Liver (tissue), 3 donors: ENCODE measurements at regions not wholly inside any gene's neighbourhood (a gene's known extent, or its start where the extent isn't known, plus 50 kb on each side); places are given as distances from the start of the nearest gene placed in this dataset.

Experiments used
- EGR1 ChIP-seq, 2 donors: IDR thresholded peaks; 2 replicates each; pipeline ENCODE4 v1.6.1; 2016 to 2018; ENCODE audit warnings: antibody characterized with exemption in 2 of 2, low read depth in 2 of 2
- FOXA1 ChIP-seq: IDR thresholded peaks from 2 replicates; pipeline ENCODE4 v1.6.1; 2016; ENCODE audit warnings: antibody characterized with exemption
- GABPA ChIP-seq, 2 donors: IDR thresholded peaks in 1 of 2; conservative IDR thresholded peaks in 1 of 2; 2 replicates each; pipeline ENCODE4 v1.6.1; 2016; ENCODE audit warnings: antibody characterized with exemption in 2 of 2, mild to moderate bottlenecking in 1 of 2, moderate library complexity in 1 of 2
- HNF4G ChIP-seq: IDR thresholded peaks from 2 replicates; pipeline ENCODE4 v1.6.1; 2016; ENCODE audit warnings: antibody characterized with exemption
- JUND ChIP-seq, 2 donors: IDR thresholded peaks; 2 replicates each; pipeline ENCODE4 v1.6.1; 2016; ENCODE audit warnings: antibody characterized with exemption in 2 of 2
- RAD21 ChIP-seq, 2 donors: IDR thresholded peaks; 2 replicates each; pipeline ENCODE4 v1.6.1; 2016; ENCODE audit warnings: antibody characterized with exemption in 2 of 2, mild to moderate bottlenecking in 2 of 2
- SP1 ChIP-seq: IDR thresholded peaks from 2 replicates; pipeline ENCODE4 v1.6.1; 2018; ENCODE audit warnings: antibody characterized with exemption, mild to moderate bottlenecking
- TAF1 ChIP-seq: conservative IDR thresholded peaks from 2 replicates; pipeline ENCODE4 v1.6.1; 2016; ENCODE audit warnings: antibody characterized with exemption, mild to moderate bottlenecking
- YY1 ChIP-seq: IDR thresholded peaks from 2 replicates; pipeline ENCODE4 v1.6.1; 2016; ENCODE audit warnings: antibody characterized with exemption, mild to moderate bottlenecking
- TF ChIP-seq, protein P1 (sequence below): fragments of 150-350 bp; IDR thresholded peaks from 2 replicates; pipeline ENCODE4 v1.5.1; 2017; ENCODE audit warnings: improper control_type of control experiment, low read depth, low read length; ENCODE audit not compliant: missing input control
- TF ChIP-seq, protein P2 (sequence below): IDR thresholded peaks from 2 replicates; pipeline ENCODE4 v1.6.1; 2016; ENCODE audit warnings: antibody characterized with exemption
- TF ChIP-seq, protein P3 (sequence below): IDR thresholded peaks from 2 replicates; pipeline ENCODE4 v1.6.1; 2016; ENCODE audit warnings: antibody characterized with exemption
- TF ChIP-seq, protein P4 (sequence below): IDR thresholded peaks from 2 replicates; pipeline ENCODE4 v1.6.1; 2016; ENCODE audit warnings: antibody characterized with exemption, mild to moderate bottlenecking
- donor health status: healthy.
- donor health status: healthy.

DNA sequence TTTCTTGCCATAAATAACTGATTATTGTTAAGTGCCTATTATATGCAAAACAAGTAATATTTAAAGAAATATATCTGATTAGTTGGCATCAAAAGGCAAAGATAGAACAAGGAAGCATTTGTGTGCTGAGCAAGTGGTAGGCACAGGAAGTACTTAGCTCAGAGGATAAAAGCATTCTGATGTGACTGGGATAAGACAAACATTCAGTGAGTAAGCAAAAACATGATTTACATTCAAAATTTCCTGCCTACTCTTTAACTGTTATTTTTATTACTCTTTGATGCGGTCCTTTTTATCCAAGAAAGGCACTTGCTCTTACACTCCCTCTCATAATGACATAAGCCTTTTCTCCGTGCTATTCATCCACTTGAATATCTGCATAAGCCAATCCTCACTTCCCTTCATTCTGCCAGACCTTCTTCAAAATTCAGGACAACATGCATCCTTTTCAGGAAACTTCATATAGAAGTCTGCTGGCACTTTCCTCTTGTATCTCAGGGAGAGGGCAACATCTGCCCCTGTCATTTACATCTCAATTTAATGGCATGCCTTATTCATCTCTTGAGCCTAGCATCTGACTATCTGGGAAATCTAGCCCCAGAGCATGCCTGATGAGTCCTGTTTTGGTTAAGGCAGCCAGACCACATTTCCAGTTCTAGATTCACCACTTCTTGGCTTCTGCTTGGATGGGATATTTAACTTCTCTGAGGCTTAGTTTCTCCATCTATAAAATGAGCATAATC, 478.2 kb upstream of the ROBO2 start:
- TF ChIP-seq, protein P1, sequence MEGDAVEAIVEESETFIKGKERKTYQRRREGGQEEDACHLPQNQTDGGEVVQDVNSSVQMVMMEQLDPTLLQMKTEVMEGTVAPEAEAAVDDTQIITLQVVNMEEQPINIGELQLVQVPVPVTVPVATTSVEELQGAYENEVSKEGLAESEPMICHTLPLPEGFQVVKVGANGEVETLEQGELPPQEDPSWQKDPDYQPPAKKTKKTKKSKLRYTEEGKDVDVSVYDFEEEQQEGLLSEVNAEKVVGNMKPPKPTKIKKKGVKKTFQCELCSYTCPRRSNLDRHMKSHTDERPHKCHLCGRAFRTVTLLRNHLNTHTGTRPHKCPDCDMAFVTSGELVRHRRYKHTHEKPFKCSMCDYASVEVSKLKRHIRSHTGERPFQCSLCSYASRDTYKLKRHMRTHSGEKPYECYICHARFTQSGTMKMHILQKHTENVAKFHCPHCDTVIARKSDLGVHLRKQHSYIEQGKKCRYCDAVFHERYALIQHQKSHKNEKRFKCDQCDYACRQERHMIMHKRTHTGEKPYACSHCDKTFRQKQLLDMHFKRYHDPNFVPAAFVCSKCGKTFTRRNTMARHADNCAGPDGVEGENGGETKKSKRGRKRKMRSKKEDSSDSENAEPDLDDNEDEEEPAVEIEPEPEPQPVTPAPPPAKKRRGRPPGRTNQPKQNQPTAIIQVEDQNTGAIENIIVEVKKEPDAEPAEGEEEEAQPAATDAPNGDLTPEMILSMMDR, result no peak
- TF ChIP-seq, protein P2, sequence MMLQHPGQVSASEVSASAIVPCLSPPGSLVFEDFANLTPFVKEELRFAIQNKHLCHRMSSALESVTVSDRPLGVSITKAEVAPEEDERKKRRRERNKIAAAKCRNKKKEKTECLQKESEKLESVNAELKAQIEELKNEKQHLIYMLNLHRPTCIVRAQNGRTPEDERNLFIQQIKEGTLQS, result no peak
- TF ChIP-seq, protein P3, sequence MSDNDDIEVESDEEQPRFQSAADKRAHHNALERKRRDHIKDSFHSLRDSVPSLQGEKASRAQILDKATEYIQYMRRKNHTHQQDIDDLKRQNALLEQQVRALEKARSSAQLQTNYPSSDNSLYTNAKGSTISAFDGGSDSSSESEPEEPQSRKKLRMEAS, result no peak
- TF ChIP-seq, protein P4, sequence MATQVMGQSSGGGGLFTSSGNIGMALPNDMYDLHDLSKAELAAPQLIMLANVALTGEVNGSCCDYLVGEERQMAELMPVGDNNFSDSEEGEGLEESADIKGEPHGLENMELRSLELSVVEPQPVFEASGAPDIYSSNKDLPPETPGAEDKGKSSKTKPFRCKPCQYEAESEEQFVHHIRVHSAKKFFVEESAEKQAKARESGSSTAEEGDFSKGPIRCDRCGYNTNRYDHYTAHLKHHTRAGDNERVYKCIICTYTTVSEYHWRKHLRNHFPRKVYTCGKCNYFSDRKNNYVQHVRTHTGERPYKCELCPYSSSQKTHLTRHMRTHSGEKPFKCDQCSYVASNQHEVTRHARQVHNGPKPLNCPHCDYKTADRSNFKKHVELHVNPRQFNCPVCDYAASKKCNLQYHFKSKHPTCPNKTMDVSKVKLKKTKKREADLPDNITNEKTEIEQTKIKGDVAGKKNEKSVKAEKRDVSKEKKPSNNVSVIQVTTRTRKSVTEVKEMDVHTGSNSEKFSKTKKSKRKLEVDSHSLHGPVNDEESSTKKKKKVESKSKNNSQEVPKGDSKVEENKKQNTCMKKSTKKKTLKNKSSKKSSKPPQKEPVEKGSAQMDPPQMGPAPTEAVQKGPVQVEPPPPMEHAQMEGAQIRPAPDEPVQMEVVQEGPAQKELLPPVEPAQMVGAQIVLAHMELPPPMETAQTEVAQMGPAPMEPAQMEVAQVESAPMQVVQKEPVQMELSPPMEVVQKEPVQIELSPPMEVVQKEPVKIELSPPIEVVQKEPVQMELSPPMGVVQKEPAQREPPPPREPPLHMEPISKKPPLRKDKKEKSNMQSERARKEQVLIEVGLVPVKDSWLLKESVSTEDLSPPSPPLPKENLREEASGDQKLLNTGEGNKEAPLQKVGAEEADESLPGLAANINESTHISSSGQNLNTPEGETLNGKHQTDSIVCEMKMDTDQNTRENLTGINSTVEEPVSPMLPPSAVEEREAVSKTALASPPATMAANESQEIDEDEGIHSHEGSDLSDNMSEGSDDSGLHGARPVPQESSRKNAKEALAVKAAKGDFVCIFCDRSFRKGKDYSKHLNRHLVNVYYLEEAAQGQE, result no peak
- no peak for TF ChIP-seq SP1
- TF ChIP-seq TAF1, result no peak
- no peak for TF ChIP-seq EGR1 (IDR thresholded peaks at IDR 0.05; ENCODE audit: low read depth in 2 of 2)
- no peak for TF ChIP-seq GABPA (IDR thresholded peaks at IDR 0.05 in 1 of 2, conservative IDR thresholded peaks at IDR 0.05 in 1 of 2)
- no peak for TF ChIP-seq FOXA1
- no peak for TF ChIP-seq RAD21 (IDR thresholded peaks at IDR 0.05)
- no peak for TF ChIP-seq HNF4G
- TF ChIP-seq JUND (IDR thresholded peaks at IDR 0.05), result no peak
- no peak for TF ChIP-seq YY1
